Fibroblast of skin of left biceps (primary cell): ENCODE measurements at regions not wholly inside any gene's neighbourhood (a gene's known extent, or its start where the extent isn't known, plus 50 kb on each side); places are given as distances from the start of the nearest gene placed in this dataset.
"Not testable (repeated sequence)": the region's sequence is repeated elsewhere in the genome, so short reads cannot be mapped to it uniquely, and the experiment has no call there.

Experiments used
- DNase-seq, 2 experiments: peaks; one replicate each; pipeline ENCODE4 v3.0.0-alpha.2; 2013; ENCODE audit warnings: low read depth in 2 of 2

GRCh38 chr1:208942394-208943130 is 641.0 kb upstream of the CAMK1G start:
- DNase-seq, result no peak

GRCh38 chr1:208943291-208943690 is 640.2 kb upstream of the CAMK1G start:
- DNase-seq, result no peak

- DNase-seq, result no peak
Observed at GRCh38 chr1:208944981-208945451, 638.5 kb upstream of the CAMK1G start.

GRCh38 chr1:208950206-208950605 is 633.3 kb upstream of the CAMK1G start:
- DNase-seq, result no peak

- DNase-seq, result no peak
Observed at GRCh38 chr1:208951026-208951525, 632.4 kb upstream of the CAMK1G start.

GRCh38 chr1:208951908-208952307 is 631.6 kb upstream of the CAMK1G start:
- DNase-seq, result no peak

GRCh38 chr1:208962867-208963266 is 620.6 kb upstream of the CAMK1G start:
- no peak for DNase-seq

GRCh38 chr1:208965351-208965750 is 618.2 kb upstream of the CAMK1G start:
- no peak for DNase-seq

- DNase-seq, result no peak
Observed at GRCh38 chr1:208967334-208967733, 616.2 kb upstream of the CAMK1G start.

- DNase-seq, result no peak
Observed at GRCh38 chr1:208974717-208975116, 608.8 kb upstream of the CAMK1G start.

GRCh38 chr1:208975456-208975855 is 608.1 kb upstream of the CAMK1G start:
- DNase-seq, result no peak

- no peak for DNase-seq
Observed at GRCh38 chr1:208977012-208977411, 606.5 kb upstream of the CAMK1G start.

GRCh38 chr1:208977638-208978256 is 605.8 kb upstream of the CAMK1G start:
- DNase-seq, result no peak

- no peak for DNase-seq
Observed at GRCh38 chr1:208979776-208980175, 603.7 kb upstream of the CAMK1G start.

GRCh38 chr1:208980605-208981004 is 602.9 kb upstream of the CAMK1G start:
- DNase-seq, result no peak

- no peak for DNase-seq
Observed at GRCh38 chr1:208985231-208985630, 598.3 kb upstream of the CAMK1G start.

GRCh38 chr1:208988811-208989222 is 594.7 kb upstream of the CAMK1G start:
- DNase-seq, result peak; percentile 25 to 33

GRCh38 chr1:208990456-208990855 is 593.1 kb upstream of the CAMK1G start:
- no peak for DNase-seq

- not testable (repeated sequence) for DNase-seq
Observed at GRCh38 chr1:208997053-208997452, 586.5 kb upstream of the CAMK1G start.

GRCh38 chr1:208997726-208998312 is 585.7 kb upstream of the CAMK1G start:
- no peak for DNase-seq

GRCh38 chr1:209008586-209008985 is 574.9 kb upstream of the CAMK1G start:
- DNase-seq, result no peak

GRCh38 chr1:209010475-209011230 is 572.9 kb upstream of the CAMK1G start:
- DNase-seq, result no peak
